Prostate gland (tissue), 2 donors: ENCODE measurements at regions not wholly inside any gene's neighbourhood (a gene's known extent, or its start where the extent isn't known, plus 50 kb on each side); places are given as distances from the start of the nearest gene placed in this dataset.

Source experiments
- DNase-seq: peaks from one replicate; pipeline ENCODE4 v3.0.0-alpha.2; 2019; ENCODE audit warnings: low spot score
- H3K27ac ChIP-seq, 2 donors: fragments of 200-600 bp; sonication (generic); 2 replicates each; pipeline ENCODE4 v1.5.1; 2017 to 2019
- H3K27me3 ChIP-seq: fragments of 200-600 bp; sonication (generic); replicated peaks from 2 replicates; pipeline ENCODE4 v1.5.1; 2019; ENCODE audit not compliant: insufficient read depth
- H3K36me3 ChIP-seq, 2 donors: fragments of 200-600 bp; sonication (generic); 1 replicate in 1 of 2; 2 replicates in 1 of 2; pipeline versions ENCODE4 v1.5.1 to v1.8.1; 2017 to 2019
- H3K4me1 ChIP-seq: fragments of 200-600 bp; sonication (generic); replicated peaks from 2 replicates; pipeline ENCODE4 v1.5.1; 2019
- H3K4me3 ChIP-seq, 2 donors: fragments of 200-600 bp; sonication (generic); 2 replicates each; pipeline ENCODE4 v1.5.1; 2017 to 2019
- H3K9me3 ChIP-seq: fragments of 200-600 bp; sonication (generic); 2 replicates; pipeline ENCODE4 v1.5.1; 2017
- CTCF ChIP-seq, 4 experiments: fragments of 200-600 bp in 2 of 4; fragments of 450-650 bp in 2 of 4; sonication (generic) in 2 of 4; IDR thresholded peaks; 1 replicate in 3 of 4; 2 replicates in 1 of 4; pipeline ENCODE4 v1.5.1; 2016 to 2019; ENCODE audit warnings: antibody characterized with exemption in 4 of 4, mild to moderate bottlenecking in 2 of 4, moderate library complexity in 2 of 4
- POLR2A ChIP-seq: fragments of 450-650 bp; IDR thresholded peaks from one replicate; pipeline ENCODE4 v1.6.1; 2016; ENCODE audit warnings: antibody characterized with exemption, mild to moderate bottlenecking
- POLR2AphosphoS5 ChIP-seq: sonication (generic); formaldehyde crosslinking; IDR thresholded peaks from one replicate; pipeline ENCODE4 v1.6.1; 2017; ENCODE audit warnings: antibody characterized with exemption
- WGBS: methylation state at CpG from one replicate; pipeline ENCODE4 v1.1.5; 2018; 5-methylcytosine and 5-hydroxymethylcytosine counted together
- intact Hi-C: fragments of 100-400 bp; cut with DNase I; formaldehyde crosslinking; loops from one replicate; pipeline ENCODE4 v1.14.2; 2022

- H3K4me1 ChIP-seq = no peaks in the 10 kb centered on the region
- TF ChIP-seq POLR2A (no peak), CTCF (IDR thresholded peaks at IDR 0.05) (no peak), POLR2AphosphoS5 (no peak)
- no peak overlapping the region for H3K27ac ChIP-seq
- no peak overlapping the region for H3K4me3 ChIP-seq
- H3K36me3 ChIP-seq = no peaks in the 10 kb centered on the region
- no peaks in the 10 kb centered on the region for H3K9me3 ChIP-seq
- no peaks in the 10 kb centered on the region for H3K27me3 ChIP-seq
- intact Hi-C loops = no loop called here
- DNase-seq = no peak
- 22% methylated on average over 12 of the region's 12 CpGs for WGBS
These were observed 130.3 kb upstream of the FUT8 start for GRCh38 chr14:65281991-65282895.

GRCh38 chr14:65282896-65283253 is 129.7 kb upstream of the FUT8 start:
- no peak overlapping the region for H3K27ac ChIP-seq
- no peaks in the 10 kb centered on the region for H3K36me3 ChIP-seq
- H3K4me1 ChIP-seq = no peaks in the 10 kb centered on the region
- TF ChIP-seq CTCF (IDR thresholded peaks at IDR 0.05) (no peak), POLR2AphosphoS5 (no peak), POLR2A (no peak)
- H3K9me3 ChIP-seq = no peaks in the 10 kb centered on the region
- intact Hi-C loops = no loop called here
- WGBS = 81% methylated on average over 3 of the region's 3 CpGs
- no peaks in the 10 kb centered on the region for H3K27me3 ChIP-seq
- H3K4me3 ChIP-seq = no peak overlapping the region
- no peak for DNase-seq

GRCh38 chr14:65286443-65286842 is 126.1 kb upstream of the FUT8 start:
- DNase-seq = no peak
- no peaks in the 10 kb centered on the region for H3K27me3 ChIP-seq
- 82% methylated on average over 8 of the region's 8 CpGs for WGBS
- no peaks in the 10 kb centered on the region for H3K9me3 ChIP-seq
- no peaks in the 10 kb centered on the region for H3K36me3 ChIP-seq
- no peak overlapping the region for H3K4me3 ChIP-seq
- no peak overlapping the region for H3K27ac ChIP-seq
- TF ChIP-seq CTCF (IDR thresholded peaks at IDR 0.05) = no peak
- TF ChIP-seq POLR2A = no peak
- no peak for TF ChIP-seq POLR2AphosphoS5
- intact Hi-C loops = no loop called here
- no peaks in the 10 kb centered on the region for H3K4me1 ChIP-seq

GRCh38 chr14:65287264-65288131 is 125.0 kb upstream of the FUT8 start:
- TF ChIP-seq POLR2AphosphoS5 (no peak), CTCF (IDR thresholded peaks at IDR 0.05) (no peak), POLR2A (no peak)
- Histone ChIP-seq H3K4me3 (no peak overlapping the region), H3K27me3 (no peaks in the 10 kb centered on the region), H3K9me3 (no peaks in the 10 kb centered on the region), H3K36me3 (no peaks in the 10 kb centered on the region), H3K27ac (no peak overlapping the region), H3K4me1 (no peaks in the 10 kb centered on the region)
- 86% methylated on average over 29 of the region's 29 CpGs for WGBS
- no peak for DNase-seq
- intact Hi-C loops = no loop called here
